Loucy (cell line): ENCODE measurements at regions not wholly inside any gene's neighbourhood (a gene's known extent, or its start where the extent isn't known, plus 50 kb on each side); places are given as distances from the start of the nearest gene placed in this dataset.

ENCODE experiments used
- EZH2phosphoT487 ChIP-seq: fragments of 200-600 bp; IDR thresholded peaks from 2 replicates; pipeline ENCODE4 v1.6.1; 2018; ENCODE audit warnings: antibody characterized with exemption, mild to moderate bottlenecking, moderate library complexity, borderline replicate concordance
- TF ChIP-seq, protein P1 (sequence below): fragments of 200-600 bp; sonication (generic); conservative IDR thresholded peaks from 2 replicates; pipeline ENCODE4 v1.5.1; 2014; ENCODE audit warnings: mild to moderate bottlenecking, antibody characterized with exemption, low read length

DNA sequence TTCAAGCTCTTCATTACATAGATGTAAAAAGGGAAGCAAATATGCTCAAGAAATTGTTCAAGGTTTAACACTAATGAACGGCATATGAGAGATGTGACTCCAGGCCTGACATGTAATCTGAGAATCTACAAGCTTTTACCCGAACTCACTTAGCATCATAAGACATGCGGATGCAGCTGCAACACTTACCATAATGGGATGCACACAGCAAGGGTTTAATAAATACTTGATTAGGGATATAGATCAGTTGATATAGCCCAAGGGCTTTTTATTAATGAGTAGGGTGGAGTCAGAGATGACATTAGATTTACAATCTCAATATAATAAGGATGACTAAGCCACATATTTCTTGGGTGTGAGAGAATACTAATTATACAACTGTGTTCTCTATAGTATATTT lies 2215.5 kb downstream of the MAT2B start:
- TF ChIP-seq, protein P1, sequence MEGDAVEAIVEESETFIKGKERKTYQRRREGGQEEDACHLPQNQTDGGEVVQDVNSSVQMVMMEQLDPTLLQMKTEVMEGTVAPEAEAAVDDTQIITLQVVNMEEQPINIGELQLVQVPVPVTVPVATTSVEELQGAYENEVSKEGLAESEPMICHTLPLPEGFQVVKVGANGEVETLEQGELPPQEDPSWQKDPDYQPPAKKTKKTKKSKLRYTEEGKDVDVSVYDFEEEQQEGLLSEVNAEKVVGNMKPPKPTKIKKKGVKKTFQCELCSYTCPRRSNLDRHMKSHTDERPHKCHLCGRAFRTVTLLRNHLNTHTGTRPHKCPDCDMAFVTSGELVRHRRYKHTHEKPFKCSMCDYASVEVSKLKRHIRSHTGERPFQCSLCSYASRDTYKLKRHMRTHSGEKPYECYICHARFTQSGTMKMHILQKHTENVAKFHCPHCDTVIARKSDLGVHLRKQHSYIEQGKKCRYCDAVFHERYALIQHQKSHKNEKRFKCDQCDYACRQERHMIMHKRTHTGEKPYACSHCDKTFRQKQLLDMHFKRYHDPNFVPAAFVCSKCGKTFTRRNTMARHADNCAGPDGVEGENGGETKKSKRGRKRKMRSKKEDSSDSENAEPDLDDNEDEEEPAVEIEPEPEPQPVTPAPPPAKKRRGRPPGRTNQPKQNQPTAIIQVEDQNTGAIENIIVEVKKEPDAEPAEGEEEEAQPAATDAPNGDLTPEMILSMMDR = no peak
- TF ChIP-seq EZH2phosphoT487 = no peak
